ENCODE measurements at regions not wholly inside any gene's neighbourhood (a gene's known extent, or its start where the extent isn't known, plus 50 kb on each side); places are given as distances from the start of the nearest gene placed in this dataset.

DNA sequence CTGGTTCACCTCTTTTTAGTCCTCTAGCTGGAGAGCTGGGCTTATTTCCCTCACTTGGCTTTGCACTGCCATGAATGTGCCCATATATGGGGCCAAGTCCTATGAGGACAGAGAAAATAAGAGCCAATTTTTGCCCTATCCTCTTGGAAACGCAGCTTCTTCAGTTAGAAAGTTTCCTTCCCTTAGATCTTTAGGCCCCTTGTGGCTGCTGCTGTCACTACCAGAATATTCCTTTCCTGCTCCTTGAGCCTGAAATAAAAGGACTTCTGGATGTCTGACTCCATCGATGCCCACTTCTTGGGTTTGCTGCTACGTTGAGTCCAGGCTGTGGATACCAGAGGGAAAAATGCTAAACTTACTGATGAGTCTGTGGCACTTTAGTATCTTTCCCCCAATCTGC is 487.1 kb downstream of the GRIN2A start:
- Histone ChIP-seq H3K9ac (ENCODE audit: low read length) (no peak overlapping the region), H2AFZ (ENCODE audit: low read depth, low read length) (no peak overlapping the region), H3K27ac (ENCODE audit: low read depth, low read length) (no peak overlapping the region), H3K4me2 (ENCODE audit: low read length) (no peak overlapping the region), H3K4me3 (ENCODE audit: insufficient read depth, low read depth, low read length) (no peak overlapping the region), H3K36me3 (ENCODE audit: insufficient read depth, low read length) (no peaks in the 10 kb centered on the region), H3K4me1 (ENCODE audit: insufficient read depth, low read length) (no peaks in the 10 kb centered on the region), H3K9me3 (ENCODE audit: insufficient read depth, low read depth, low read length) (no peaks in the 10 kb centered on the region), H3K27me3 (ENCODE audit: insufficient read depth, low read length) (no peaks in the 10 kb centered on the region), H3K79me2 (ENCODE audit: insufficient read depth, low read length) (no peaks in the 10 kb centered on the region), H4K20me1 (ENCODE audit: insufficient read depth, low read length) (no peaks in the 10 kb centered on the region)
- Mint-ChIP-seq H3K36me3 (ENCODE audit: low read depth, unreplicated experiment) (no peaks in the 10 kb centered on the region), H3K27ac (ENCODE audit: unreplicated experiment) (no peak overlapping the region), H3K4me3 (ENCODE audit: unreplicated experiment) (no peak overlapping the region), H3K27me3 (ENCODE audit: low read depth, unreplicated experiment) (peaks cover 56% of the 10 kb centered on the region), H3K9me3 (ENCODE audit: unreplicated experiment) (peaks cover 2% of the 10 kb centered on the region), H3K4me1 (ENCODE audit: low read depth, unreplicated experiment) (no peaks in the 10 kb centered on the region)
- no peak for FAIRE-seq
- DNase-seq (ENCODE audit: low read depth) = no peak
- TF ChIP-seq, protein P1, sequence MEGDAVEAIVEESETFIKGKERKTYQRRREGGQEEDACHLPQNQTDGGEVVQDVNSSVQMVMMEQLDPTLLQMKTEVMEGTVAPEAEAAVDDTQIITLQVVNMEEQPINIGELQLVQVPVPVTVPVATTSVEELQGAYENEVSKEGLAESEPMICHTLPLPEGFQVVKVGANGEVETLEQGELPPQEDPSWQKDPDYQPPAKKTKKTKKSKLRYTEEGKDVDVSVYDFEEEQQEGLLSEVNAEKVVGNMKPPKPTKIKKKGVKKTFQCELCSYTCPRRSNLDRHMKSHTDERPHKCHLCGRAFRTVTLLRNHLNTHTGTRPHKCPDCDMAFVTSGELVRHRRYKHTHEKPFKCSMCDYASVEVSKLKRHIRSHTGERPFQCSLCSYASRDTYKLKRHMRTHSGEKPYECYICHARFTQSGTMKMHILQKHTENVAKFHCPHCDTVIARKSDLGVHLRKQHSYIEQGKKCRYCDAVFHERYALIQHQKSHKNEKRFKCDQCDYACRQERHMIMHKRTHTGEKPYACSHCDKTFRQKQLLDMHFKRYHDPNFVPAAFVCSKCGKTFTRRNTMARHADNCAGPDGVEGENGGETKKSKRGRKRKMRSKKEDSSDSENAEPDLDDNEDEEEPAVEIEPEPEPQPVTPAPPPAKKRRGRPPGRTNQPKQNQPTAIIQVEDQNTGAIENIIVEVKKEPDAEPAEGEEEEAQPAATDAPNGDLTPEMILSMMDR (IDR thresholded peaks at IDR 0.05; ENCODE audit: insufficient read depth, low read depth, low read length) = no peak
- TF ChIP-seq EZH2 (IDR thresholded peaks at IDR 0.05; ENCODE audit: insufficient read depth, low read length) = no peak
